Calu3 (cell line): ENCODE measurements at regions not wholly inside any gene's neighbourhood (a gene's known extent, or its start where the extent isn't known, plus 50 kb on each side); places are given as distances from the start of the nearest gene placed in this dataset.
A peak's percentile ranks its signal among the peaks of the same experiment; 100 is the strongest.

ENCODE experiments used
- BruUV-seq: library from RNA; stranded (reverse); fragments of 400-500 nt; replicated peaks from 2 replicates; lab custom pipeline; 2021; lab: Mats Ljungman, UMichigan
- CTCF ChIA-PET: fragments of 300-600 bp; sonication (Branson Sonifier 250); formaldehyde crosslinking; loops from one replicate; lab custom pipeline; 2022; ENCODE audit warnings: antibody characterized with exemption; lab: Charles Lee
- DNase-seq: peaks from one replicate; pipeline ENCODE4 v3.0.0; 2022
- H3K27ac Mint-ChIP-seq: one replicate; pipeline ENCODE4 v1.8.0; 2022; ENCODE audit warnings: mixed read lengths; ENCODE audit not compliant: unreplicated experiment
- H3K27me3 Mint-ChIP-seq: one replicate; pipeline ENCODE4 v1.8.0; 2022; ENCODE audit warnings: mixed read lengths; ENCODE audit not compliant: unreplicated experiment
- H3K36me3 Mint-ChIP-seq: one replicate; pipeline ENCODE4 v1.8.0; 2022; ENCODE audit warnings: mild to moderate bottlenecking, moderate library complexity, mixed read lengths; ENCODE audit not compliant: insufficient read depth, unreplicated experiment
- H3K4me1 Mint-ChIP-seq: one replicate; pipeline ENCODE4 v1.8.0; 2022; ENCODE audit warnings: mild to moderate bottlenecking, low read depth, mixed read lengths; ENCODE audit not compliant: unreplicated experiment
- H3K4me3 Mint-ChIP-seq: one replicate; pipeline ENCODE4 v1.8.0; 2022; ENCODE audit warnings: mild to moderate bottlenecking, low read depth, moderate library complexity, mixed read lengths; ENCODE audit not compliant: unreplicated experiment
- H3K9me3 Mint-ChIP-seq: one replicate; pipeline ENCODE4 v1.8.0; 2022; ENCODE audit warnings: low read depth, mixed read lengths; ENCODE audit not compliant: unreplicated experiment
- CTCF ChIP-seq: fragments of 200-600 bp; IDR thresholded peaks from one replicate; pipeline ENCODE4 v1.8.0; 2022; ENCODE audit warnings: antibody characterized with exemption; ENCODE audit not compliant: unreplicated experiment
- intact Hi-C: fragments of 100-400 bp; cut with micrococcal nuclease; formaldehyde crosslinking; loops from one replicate; pipeline ENCODE4 v1.10.0; 2022; ENCODE audit not compliant: unreplicated experiment

- Mint-ChIP-seq H3K27ac (peak overlapping the region; percentile 65), H3K4me3 (no peak overlapping the region)
- CTCF ChIA-PET, result no interaction called here
These were observed 324.0 kb upstream of the POT1 start for GRCh38 chr7:125253452-125254190.

GRCh38 chr7:125247514-125248098, 318.0 kb upstream of the POT1 start:
- TF ChIP-seq CTCF, result no peak
- Mint-ChIP-seq H3K27ac (no peak overlapping the region), H3K4me3 (no peak overlapping the region), H3K4me1 (peaks cover 7% of the 10 kb centered on the region), H3K9me3 (no peaks in the 10 kb centered on the region), H3K27me3 (no peaks in the 10 kb centered on the region), H3K36me3 (no peaks in the 10 kb centered on the region)
- CTCF ChIA-PET, result interaction anchor here (1.5 kb wide), 1 partner anchor 9 kb away, joined by 4 read pairs; no protein-coding TSS in a partner anchor
- intact Hi-C loops, result no loop called here
- no peak for DNase-seq
- BruUV-seq, result no TSS peak

More at GRCh38 chr7:125253452-125254190, 324.0 kb upstream of the POT1 start:
- no peaks in the 10 kb centered on the region for H3K36me3 Mint-ChIP-seq
- DNase-seq, result peak; percentile 4
- H3K9me3 Mint-ChIP-seq, result no peaks in the 10 kb centered on the region
- intact Hi-C loops, result no loop called here
- H3K4me1 Mint-ChIP-seq, result peaks cover 49% of the 10 kb centered on the region
- H3K27me3 Mint-ChIP-seq, result no peaks in the 10 kb centered on the region
- no peak for TF ChIP-seq CTCF
- no TSS peak for BruUV-seq

- intact Hi-C loops, result no loop called here
These were observed 317.1 kb upstream of the POT1 start for GRCh38 chr7:125246706-125247105.

GRCh38 chr7:125241548-125241947, 311.9 kb upstream of the POT1 start:
- intact Hi-C loops, result no loop called here
- no peaks in the 10 kb centered on the region for H3K27me3 Mint-ChIP-seq
- no peak for DNase-seq
- no peak overlapping the region for H3K27ac Mint-ChIP-seq
- TF ChIP-seq CTCF, result no peak
- H3K4me3 Mint-ChIP-seq, result no peak overlapping the region
- no peaks in the 10 kb centered on the region for H3K4me1 Mint-ChIP-seq
- H3K36me3 Mint-ChIP-seq, result no peaks in the 10 kb centered on the region
- H3K9me3 Mint-ChIP-seq, result no peaks in the 10 kb centered on the region
- BruUV-seq, result no TSS peak
- CTCF ChIA-PET, result no interaction called here

More at GRCh38 chr7:125246706-125247105, 317.1 kb upstream of the POT1 start:
- no peaks in the 10 kb centered on the region for H3K36me3 Mint-ChIP-seq
- CTCF ChIA-PET, result interaction anchor here (1.5 kb wide), 1 partner anchor 10 kb away, joined by 4 read pairs; no protein-coding TSS in a partner anchor
- no TSS peak for BruUV-seq
- H3K4me1 Mint-ChIP-seq, result no peaks in the 10 kb centered on the region
- H3K27ac Mint-ChIP-seq, result no peak overlapping the region
- DNase-seq, result no peak
- H3K4me3 Mint-ChIP-seq, result no peak overlapping the region
- H3K27me3 Mint-ChIP-seq, result no peaks in the 10 kb centered on the region
- TF ChIP-seq CTCF, result no peak
- H3K9me3 Mint-ChIP-seq, result no peaks in the 10 kb centered on the region
